ENCODE measurements at regions not wholly inside any gene's neighbourhood (a gene's known extent, or its start where the extent isn't known, plus 50 kb on each side); places are given as distances from the start of the nearest gene placed in this dataset.
A peak's percentile ranks its signal among the peaks of the same experiment; 100 is the strongest.

DNA sequence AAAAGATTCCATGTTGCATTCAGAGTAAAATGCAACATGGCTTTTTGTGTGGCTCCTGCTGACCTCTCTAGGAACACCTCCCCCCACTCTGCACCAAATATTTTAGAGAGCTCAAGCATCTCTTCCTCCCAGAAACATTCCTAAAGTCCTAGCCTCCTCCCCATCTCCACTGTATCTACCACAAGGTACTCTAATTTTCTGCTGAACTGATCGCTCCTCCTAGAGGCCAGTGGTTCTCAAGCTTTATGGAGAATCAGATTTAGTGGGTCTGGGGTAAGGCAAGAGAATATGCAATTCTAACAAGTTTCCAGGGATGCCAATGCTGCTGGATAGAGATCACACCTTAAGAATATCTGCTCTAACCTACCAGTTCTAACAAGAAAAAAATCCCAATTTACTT lies 89.5 kb upstream of the HNRNPA3 start:
- no peak for DNase-seq (ENCODE audit: low read depth)

DNA sequence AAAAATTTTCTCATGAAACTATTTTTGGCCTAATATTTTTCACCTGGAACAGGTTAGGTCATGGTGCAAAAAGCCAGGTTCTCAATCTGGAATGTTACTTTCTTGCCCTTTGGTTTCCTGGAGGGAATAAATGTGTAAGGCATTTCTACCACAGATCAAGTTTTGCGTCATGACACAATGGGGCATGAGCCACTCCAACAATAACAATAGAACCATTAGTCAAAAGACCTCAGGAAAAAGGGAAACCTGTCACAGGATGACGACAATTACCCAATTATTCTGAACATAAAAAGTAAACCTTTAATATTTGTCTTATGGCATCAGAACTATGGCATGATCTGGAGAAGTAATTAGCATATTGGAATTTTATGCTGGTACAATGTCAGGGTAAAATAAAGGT lies 88.2 kb upstream of the HNRNPA3 start:
- no peak for DNase-seq (ENCODE audit: low read depth)

DNA sequence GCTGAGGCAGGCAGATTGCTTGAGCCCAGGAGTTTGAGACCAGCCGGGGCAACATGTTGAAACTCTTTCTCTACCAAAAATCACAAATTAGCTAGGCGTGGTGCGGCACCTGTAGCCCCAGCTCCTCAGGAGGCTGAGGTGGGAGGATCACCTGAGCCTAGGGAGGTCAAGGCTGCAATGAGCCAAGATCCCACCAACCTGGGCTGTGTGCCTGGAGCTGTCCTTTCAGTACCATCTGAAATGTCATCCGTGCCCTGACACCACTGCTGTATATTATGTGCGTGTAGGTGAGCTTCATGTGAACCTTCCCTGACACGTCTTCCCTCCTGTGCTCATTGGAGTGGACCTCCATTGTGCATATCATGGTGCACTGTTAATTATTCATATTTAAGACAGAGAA lies 84.8 kb upstream of the HNRNPA3 start:
- no peak for DNase-seq (ENCODE audit: low read depth)

DNA sequence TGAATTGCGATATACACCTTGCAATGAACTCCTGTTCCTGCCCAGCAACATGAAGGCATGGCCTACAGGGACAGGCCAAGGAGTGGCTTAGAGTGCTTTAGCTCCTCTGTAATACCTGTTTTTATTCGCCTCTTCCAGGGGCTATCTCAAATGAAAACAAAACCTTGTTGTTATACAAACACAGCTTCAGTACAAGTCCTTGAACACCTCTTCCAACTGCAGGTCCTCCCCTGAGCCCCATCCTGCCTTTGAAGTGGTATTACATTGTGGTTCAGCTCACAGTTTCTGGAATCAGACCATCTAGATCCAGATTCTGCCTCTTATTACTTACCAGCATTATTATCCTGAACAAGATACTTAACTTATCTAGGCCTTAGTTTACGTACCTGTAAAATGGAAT lies 83.0 kb upstream of the HNRNPA3 start:
- DNase-seq (ENCODE audit: low read depth): no peak

DNA sequence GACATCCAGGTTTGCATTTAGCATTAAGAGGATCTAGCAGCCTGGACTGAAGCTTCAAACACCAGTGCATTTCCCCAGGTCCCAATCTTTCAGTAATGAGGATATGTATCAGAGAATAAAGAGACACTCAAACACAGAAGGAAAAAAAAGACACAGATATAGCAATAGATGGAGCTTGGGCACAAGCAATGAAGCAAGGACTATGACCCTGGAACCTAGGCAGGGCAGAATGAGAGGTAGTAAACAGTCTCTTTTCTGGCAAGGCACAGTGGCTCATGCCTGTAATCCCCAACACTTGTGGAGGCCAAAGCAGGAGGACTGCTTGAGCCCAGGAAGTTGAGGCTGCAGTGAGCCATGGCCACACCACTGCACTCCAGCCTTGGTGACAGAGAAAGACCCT lies 80.7 kb upstream of the HNRNPA3 start:
- no peak for DNase-seq (ENCODE audit: low read depth)

DNA sequence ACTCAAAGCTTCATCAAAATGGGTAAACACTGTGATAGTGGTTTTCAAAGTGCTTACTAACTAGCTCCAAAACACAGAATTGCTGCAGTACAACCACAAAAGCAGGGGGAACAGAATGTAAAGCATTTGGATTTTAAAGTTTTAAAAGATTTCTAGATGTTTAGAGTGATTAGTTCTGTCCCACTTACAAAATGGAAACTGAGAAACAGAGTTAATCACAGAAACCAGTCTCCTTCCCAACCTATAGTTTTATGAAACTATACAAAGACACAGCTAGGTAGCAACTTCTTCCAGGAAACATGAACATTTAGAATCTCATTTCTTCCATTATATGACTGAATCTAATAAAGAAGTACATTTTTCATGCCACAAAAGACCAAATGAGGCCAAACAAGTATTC lies 73.8 kb upstream of the HNRNPA3 start:
- DNase-seq (ENCODE audit: low read depth): no peak

- no peak for DNase-seq (ENCODE audit: low read depth)
Observed at GRCh38 chr2:177141866-177142265, 70.7 kb upstream of the HNRNPA3 start.

GRCh38 chr2:177143444-177143843 lies 69.2 kb upstream of the HNRNPA3 start:
- no peak for DNase-seq (ENCODE audit: low read depth)

DNA sequence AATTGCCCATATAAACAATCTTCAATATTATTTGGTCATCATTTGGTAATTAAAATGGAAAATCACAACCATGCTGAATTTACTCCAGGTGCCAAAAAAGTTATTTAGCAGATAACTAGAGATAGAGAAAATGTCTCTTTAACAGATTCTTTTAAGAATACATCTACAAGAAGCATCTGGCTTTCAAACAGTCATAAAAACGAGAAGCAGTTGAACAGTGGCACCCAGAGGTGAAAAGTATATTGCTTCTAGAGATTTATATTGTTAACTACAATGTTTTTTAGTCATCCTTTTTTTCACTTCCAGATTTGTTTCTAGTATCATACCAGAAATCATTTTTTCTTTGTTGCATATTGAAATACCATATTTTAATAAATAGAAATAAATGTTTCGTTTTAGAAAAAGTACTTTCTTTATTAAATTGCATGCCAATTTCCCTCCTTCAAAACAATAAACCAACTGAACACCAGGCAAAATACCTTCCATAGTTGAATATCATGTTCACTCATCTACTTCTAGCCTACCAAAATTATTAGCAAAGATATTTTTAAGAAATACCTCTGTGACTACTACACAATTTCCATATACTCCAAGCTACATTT lies 65.4 kb upstream of the HNRNPA3 start:
- no peak for DNase-seq (ENCODE audit: low read depth)

DNA sequence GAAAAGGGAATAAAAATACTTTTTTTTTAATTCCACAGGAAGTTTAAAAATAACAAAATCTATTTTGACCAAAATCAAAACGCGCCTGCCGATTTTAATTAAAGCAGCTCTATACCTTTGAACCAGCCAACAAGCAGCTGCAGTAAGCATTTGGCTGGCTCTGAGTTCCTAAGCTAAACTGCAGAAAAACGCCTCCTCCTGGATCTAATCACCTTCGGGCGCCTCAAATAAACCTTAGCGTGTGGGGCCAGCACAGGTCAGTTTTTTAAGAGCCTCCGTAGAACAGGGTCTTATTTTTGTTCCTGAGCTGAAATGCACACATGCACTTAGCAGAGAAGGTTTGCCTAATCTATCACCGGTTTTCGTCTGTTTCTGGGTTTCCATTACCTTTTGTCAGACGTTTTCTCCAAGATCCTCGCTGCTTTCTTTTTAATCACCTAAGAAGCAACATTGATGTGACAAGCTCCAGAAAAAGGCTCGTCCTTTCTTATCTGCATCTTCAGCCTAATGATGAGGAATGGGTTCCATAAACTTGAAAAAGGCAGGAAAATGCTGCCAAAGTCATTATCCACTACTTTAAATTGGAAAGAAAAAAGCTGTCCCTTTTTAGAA lies 64.7 kb upstream of the HNRNPA3 start:
- DNase-seq (ENCODE audit: low read depth): no peak

- DNase-seq (ENCODE audit: low read depth): peak; percentile 45
Observed at GRCh38 chr2:177148477-177149154, 64.0 kb upstream of the HNRNPA3 start.

- no peak for DNase-seq (ENCODE audit: low read depth)
Observed at GRCh38 chr2:177149155-177149503, 63.5 kb upstream of the HNRNPA3 start.

DNA sequence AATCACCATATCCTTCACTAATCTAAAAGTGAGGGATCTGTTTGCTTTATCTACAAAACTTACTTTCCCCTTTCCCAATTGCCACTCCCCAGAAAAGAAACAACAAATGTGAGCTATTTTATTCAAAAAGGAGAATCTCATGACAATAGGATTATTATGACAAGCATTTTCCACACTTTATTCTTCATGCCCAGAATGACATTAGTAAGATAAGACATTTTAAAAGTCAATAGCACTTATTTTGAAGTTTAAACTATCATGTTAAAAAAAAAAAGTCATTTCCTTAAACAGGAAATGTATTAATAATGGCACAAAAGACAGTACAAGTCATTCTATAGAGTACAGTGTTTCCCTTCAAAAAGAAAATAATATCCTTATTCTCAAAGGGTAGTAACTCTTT lies 58.8 kb upstream of the HNRNPA3 start:
- no peak for DNase-seq (ENCODE audit: low read depth)

DNA sequence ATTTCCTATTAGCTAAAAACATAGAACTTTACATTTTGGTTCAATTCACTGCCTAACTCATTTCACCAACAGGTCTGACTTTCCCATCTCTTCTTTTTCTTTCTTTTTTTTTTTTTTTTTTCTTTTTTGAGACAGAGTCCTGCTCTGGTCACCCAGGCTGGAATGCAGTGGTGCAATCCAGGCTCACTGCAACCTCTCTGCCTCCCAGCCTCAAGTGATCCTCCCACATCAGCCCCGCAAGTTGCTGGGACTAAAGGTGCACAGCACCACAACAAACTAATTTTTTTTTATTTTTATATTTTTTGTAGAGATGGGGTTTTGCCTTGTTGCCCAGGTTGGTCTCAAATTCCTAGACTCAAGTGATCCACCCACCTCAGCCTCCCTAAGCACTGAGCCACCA lies 57.8 kb upstream of the HNRNPA3 start:
- no peak for DNase-seq (ENCODE audit: low read depth)

DNA sequence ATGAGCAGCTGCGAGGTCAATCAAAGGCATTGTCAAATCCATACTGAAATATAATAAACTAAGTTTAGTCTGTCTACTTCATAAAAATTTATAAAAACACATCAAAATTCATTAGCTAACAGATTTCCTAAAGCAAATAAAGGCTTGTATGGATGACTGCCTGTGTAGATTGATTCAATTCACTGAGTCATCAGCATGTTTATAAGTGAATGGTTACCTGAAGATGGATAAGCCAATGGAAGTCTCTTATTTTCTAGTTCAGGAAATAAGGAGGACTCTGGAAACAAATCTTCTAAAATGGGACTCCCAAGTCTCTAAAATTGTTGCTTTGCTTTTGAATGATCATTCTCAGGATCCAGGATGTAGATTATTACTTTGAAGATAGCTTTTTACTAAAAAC lies 57.0 kb upstream of the HNRNPA3 start:
- DNase-seq (ENCODE audit: low read depth): no peak

DNA sequence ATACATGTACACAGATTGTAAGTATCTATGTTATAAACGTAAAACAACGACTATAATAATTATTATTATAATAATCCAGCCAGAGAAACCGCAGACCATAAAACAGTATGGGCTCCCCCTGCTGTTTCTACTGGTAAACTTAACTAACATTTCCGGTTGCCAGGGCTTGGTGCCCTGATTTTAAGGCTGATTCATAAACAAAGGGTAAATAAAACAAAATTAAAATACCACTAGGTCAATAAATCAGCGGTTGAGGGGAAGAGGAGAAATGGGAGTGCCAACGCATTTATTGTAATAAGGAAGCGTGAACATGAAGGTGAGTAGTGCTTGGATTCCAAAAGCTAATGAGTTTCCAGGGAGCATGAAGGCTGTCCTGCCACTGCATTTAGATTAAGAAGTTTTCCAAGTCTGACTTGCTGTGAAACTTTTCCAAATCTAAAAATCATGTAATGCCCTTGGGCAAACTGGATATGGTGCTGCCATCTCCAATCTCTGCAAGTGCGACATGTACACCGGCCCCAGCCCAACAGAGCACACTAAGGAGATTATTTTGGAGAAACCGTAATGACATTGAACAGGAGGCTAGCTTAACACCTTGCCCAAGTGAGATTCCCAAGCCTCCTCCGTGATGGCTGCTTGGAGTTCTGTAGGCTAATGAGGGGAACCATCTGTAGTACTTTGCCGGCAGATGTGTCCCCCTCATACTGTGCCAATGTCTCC lies 50.7 kb upstream of the HNRNPA3 start:
- DNase-seq (ENCODE audit: low read depth): no peak

Data from stimulated activated CD8-positive, alpha-beta memory T cell treated with anti-CD3 and anti-CD28 coated beads, Interleukin-12 subunit alpha, Interleukin-12 subunit beta, amount 100 ng/mL, for 1 hour (primary cell).